ENCODE measurements at regions not wholly inside any gene's neighbourhood (a gene's known extent, or its start where the extent isn't known, plus 50 kb on each side); places are given as distances from the start of the nearest gene placed in this dataset.

GRCh38 chr12:61502179-61502578, 758.0 kb upstream of the USP15 start:
- H3K27me3 ChIP-seq (ENCODE audit: insufficient read depth, low read length, poor library complexity, severe bottlenecking), result no peaks in the 10 kb centered on the region
- no peaks in the 10 kb centered on the region for H4K20me1 ChIP-seq (ENCODE audit: insufficient read depth, low read length, poor library complexity, severe bottlenecking)
- no peaks in the 10 kb centered on the region for H3K9me2 ChIP-seq (replicated peaks; ENCODE audit: low read depth, low read length)
- H3F3A ChIP-seq (ENCODE audit: low read depth), result no peaks in the 10 kb centered on the region
- H3K36me3 ChIP-seq (ENCODE audit: insufficient read depth, low read length), result no peaks in the 10 kb centered on the region
- H3K9me3 ChIP-seq (ENCODE audit: insufficient read depth, low read depth, low read length), result no peaks in the 10 kb centered on the region
- no peaks in the 10 kb centered on the region for H3K4me1 ChIP-seq (ENCODE audit: insufficient read depth, low read length, poor library complexity, severe bottlenecking)
- no peak overlapping the region for H3K4me3 ChIP-seq (ENCODE audit: low read length, poor library complexity, severe bottlenecking)
- no peak overlapping the region for H3K9ac ChIP-seq (ENCODE audit: low read depth, low read length, poor library complexity, severe bottlenecking)
- no peak overlapping the region for H2AFZ ChIP-seq (ENCODE audit: low read length)
- TF ChIP-seq CTCF (conservative IDR thresholded peaks at IDR 0.05; ENCODE audit: low read length), result no peak
- TF ChIP-seq EZH2phosphoT487 (IDR thresholded peaks at IDR 0.05; ENCODE audit: borderline replicate concordance), result no peak
- H3K4me2 ChIP-seq (ENCODE audit: low read depth, low read length, poor library complexity, severe bottlenecking), result no peak overlapping the region
- no peaks in the 10 kb centered on the region for H3K79me2 ChIP-seq (ENCODE audit: insufficient read depth, low read length)

- Histone ChIP-seq H3F3A (ENCODE audit: low read depth) (no peaks in the 10 kb centered on the region), H4K20me1 (ENCODE audit: insufficient read depth, low read length, poor library complexity, severe bottlenecking) (no peaks in the 10 kb centered on the region), H3K9me3 (ENCODE audit: insufficient read depth, low read depth, low read length) (no peaks in the 10 kb centered on the region), H3K4me3 (ENCODE audit: low read length, poor library complexity, severe bottlenecking) (no peak overlapping the region), H3K9ac (ENCODE audit: low read depth, low read length, poor library complexity, severe bottlenecking) (no peak overlapping the region), H3K27me3 (ENCODE audit: insufficient read depth, low read length, poor library complexity, severe bottlenecking) (no peaks in the 10 kb centered on the region), H3K4me1 (ENCODE audit: insufficient read depth, low read length, poor library complexity, severe bottlenecking) (no peaks in the 10 kb centered on the region), H3K36me3 (ENCODE audit: insufficient read depth, low read length) (no peaks in the 10 kb centered on the region), H3K9me2 (replicated peaks; ENCODE audit: low read depth, low read length) (no peaks in the 10 kb centered on the region), H3K79me2 (ENCODE audit: insufficient read depth, low read length) (no peaks in the 10 kb centered on the region), H3K4me2 (ENCODE audit: low read depth, low read length, poor library complexity, severe bottlenecking) (no peak overlapping the region), H2AFZ (ENCODE audit: low read length) (no peak overlapping the region)
- TF ChIP-seq EZH2phosphoT487 (IDR thresholded peaks at IDR 0.05; ENCODE audit: borderline replicate concordance), result no peak
These were observed 755.7 kb upstream of the USP15 start for GRCh38 chr12:61504396-61505080.

GRCh38 chr12:61513499-61513898, 746.7 kb upstream of the USP15 start:
- Histone ChIP-seq H3K9me2 (replicated peaks; ENCODE audit: low read depth, low read length) (no peaks in the 10 kb centered on the region), H3K4me2 (ENCODE audit: low read depth, low read length, poor library complexity, severe bottlenecking) (no peak overlapping the region), H2AFZ (ENCODE audit: low read length) (no peak overlapping the region), H3K9me3 (ENCODE audit: insufficient read depth, low read depth, low read length) (no peaks in the 10 kb centered on the region), H3K79me2 (ENCODE audit: insufficient read depth, low read length) (no peaks in the 10 kb centered on the region), H3K27me3 (ENCODE audit: insufficient read depth, low read length, poor library complexity, severe bottlenecking) (no peaks in the 10 kb centered on the region), H3K4me1 (ENCODE audit: insufficient read depth, low read length, poor library complexity, severe bottlenecking) (no peaks in the 10 kb centered on the region), H3K4me3 (ENCODE audit: low read length, poor library complexity, severe bottlenecking) (no peak overlapping the region), H3K9ac (ENCODE audit: low read depth, low read length, poor library complexity, severe bottlenecking) (no peak overlapping the region), H3F3A (ENCODE audit: low read depth) (no peaks in the 10 kb centered on the region), H3K36me3 (ENCODE audit: insufficient read depth, low read length) (no peaks in the 10 kb centered on the region), H4K20me1 (ENCODE audit: insufficient read depth, low read length, poor library complexity, severe bottlenecking) (no peaks in the 10 kb centered on the region)
- no peak for TF ChIP-seq EZH2phosphoT487 (IDR thresholded peaks at IDR 0.05; ENCODE audit: borderline replicate concordance)
- TF ChIP-seq CTCF (conservative IDR thresholded peaks at IDR 0.05; ENCODE audit: low read length), result no peak

- Histone ChIP-seq H4K20me1 (ENCODE audit: insufficient read depth, low read length, poor library complexity, severe bottlenecking) (no peaks in the 10 kb centered on the region), H3K9me3 (ENCODE audit: insufficient read depth, low read depth, low read length) (no peaks in the 10 kb centered on the region), H2AFZ (ENCODE audit: low read length) (no peak overlapping the region), H3K27me3 (ENCODE audit: insufficient read depth, low read length, poor library complexity, severe bottlenecking) (no peaks in the 10 kb centered on the region), H3K79me2 (ENCODE audit: insufficient read depth, low read length) (no peaks in the 10 kb centered on the region), H3K36me3 (ENCODE audit: insufficient read depth, low read length) (no peaks in the 10 kb centered on the region), H3K4me3 (ENCODE audit: low read length, poor library complexity, severe bottlenecking) (no peak overlapping the region), H3K4me1 (ENCODE audit: insufficient read depth, low read length, poor library complexity, severe bottlenecking) (no peaks in the 10 kb centered on the region), H3F3A (ENCODE audit: low read depth) (no peaks in the 10 kb centered on the region), H3K4me2 (ENCODE audit: low read depth, low read length, poor library complexity, severe bottlenecking) (no peak overlapping the region), H3K9me2 (replicated peaks; ENCODE audit: low read depth, low read length) (no peaks in the 10 kb centered on the region), H3K9ac (ENCODE audit: low read depth, low read length, poor library complexity, severe bottlenecking) (no peak overlapping the region)
- TF ChIP-seq CTCF (conservative IDR thresholded peaks at IDR 0.05; ENCODE audit: low read length) (no peak), EZH2phosphoT487 (IDR thresholded peaks at IDR 0.05; ENCODE audit: borderline replicate concordance) (no peak)
These were observed 746.2 kb upstream of the USP15 start for GRCh38 chr12:61514016-61514415.

Measured in Loucy (cell line).